SH-SY5Y (cell line): ENCODE measurements at regions not wholly inside any gene's neighbourhood (a gene's known extent, or its start where the extent isn't known, plus 50 kb on each side); places are given as distances from the start of the nearest gene placed in this dataset.

Experiments
- GATA2 ChIP-seq: IDR thresholded peaks from 2 replicates; pipeline ENCODE4 v1.6.1; 2011; ENCODE audit warnings: mild to moderate bottlenecking, low read depth, low read length
- GATA3 ChIP-seq: IDR thresholded peaks from 2 replicates; pipeline ENCODE4 v1.6.1; 2011; ENCODE audit warnings: low read depth, mild to moderate bottlenecking, low read length, moderate library complexity

DNA sequence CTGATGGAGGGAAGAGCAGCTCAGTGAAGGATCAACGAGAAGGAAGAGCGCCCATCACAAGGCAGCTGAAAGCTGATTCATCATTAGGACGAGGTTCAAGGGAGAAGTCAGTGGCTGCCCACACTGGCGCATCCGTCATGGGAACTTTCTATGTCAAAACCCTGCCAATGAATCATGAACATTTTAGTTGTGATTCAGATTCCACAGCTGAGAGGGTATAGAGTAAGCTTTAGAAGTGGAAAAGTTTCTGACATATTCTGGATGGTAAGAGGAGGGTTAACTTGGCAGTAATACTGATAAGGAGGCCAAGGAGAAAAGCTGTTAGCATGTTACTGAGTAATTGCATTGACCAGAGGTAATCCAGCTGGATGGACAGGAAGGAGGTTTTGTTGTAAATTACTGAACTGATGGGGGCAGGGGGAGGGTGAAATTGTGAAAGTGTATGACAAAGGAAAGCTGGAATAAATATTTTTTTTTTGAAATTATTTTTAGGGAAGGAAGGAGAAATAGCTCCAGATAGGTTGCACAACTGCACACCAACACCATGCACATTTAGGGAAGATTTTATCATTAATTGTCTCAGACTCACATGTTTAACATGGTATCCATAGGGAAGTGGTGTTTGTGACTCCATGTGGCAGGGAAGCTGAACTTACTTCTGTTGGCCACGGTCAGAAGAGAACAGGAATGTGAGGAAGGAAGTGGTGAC lies 78.3 kb upstream of the NRP1 start:
- TF ChIP-seq GATA2, result no peak
- no peak for TF ChIP-seq GATA3

- TF ChIP-seq GATA2 (no peak), GATA3 (no peak)
Observed at GRCh38 chr10:33412241-33412640, 77.8 kb upstream of the NRP1 start.

- TF ChIP-seq GATA3, result no peak
- no peak for TF ChIP-seq GATA2
Observed at GRCh38 chr10:33410860-33411234, 76.4 kb upstream of the NRP1 start.

DNA sequence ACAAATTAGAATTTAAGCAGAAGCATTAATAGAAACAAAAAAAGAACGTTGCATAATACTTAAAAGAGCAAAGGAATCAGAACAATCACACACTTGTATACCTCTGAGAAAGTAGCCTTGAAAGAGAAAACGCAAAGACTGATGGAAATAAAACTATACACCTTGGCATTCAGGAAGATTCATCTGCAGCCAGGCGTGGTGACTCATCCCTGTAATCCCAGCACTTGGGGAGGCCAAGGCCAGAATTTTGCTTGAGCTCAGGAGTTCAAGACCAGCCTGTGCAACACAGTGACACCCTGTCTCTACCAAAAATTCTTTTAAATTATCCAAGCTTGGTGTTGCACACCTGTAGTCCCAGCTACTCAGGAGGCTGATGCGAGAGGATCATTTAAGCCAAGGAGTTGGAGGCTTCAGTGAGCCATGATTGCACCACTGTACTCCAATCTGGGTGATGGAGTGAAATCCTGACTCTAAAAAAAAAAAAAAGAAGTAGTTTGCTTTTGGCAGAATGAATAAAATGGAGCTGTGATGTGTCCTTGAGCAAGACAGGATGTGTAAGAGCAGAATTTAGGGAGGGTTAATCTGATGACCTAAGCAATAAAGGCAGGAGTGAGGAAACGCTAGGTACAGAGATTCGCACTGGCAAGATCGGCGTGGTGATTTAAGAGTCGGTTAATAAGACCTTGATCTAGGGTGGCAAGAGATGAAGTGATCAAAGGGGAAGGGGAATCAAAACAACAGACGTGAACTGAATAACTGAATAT lies 75.8 kb upstream of the NRP1 start:
- TF ChIP-seq GATA3, result no peak
- no peak for TF ChIP-seq GATA2

DNA sequence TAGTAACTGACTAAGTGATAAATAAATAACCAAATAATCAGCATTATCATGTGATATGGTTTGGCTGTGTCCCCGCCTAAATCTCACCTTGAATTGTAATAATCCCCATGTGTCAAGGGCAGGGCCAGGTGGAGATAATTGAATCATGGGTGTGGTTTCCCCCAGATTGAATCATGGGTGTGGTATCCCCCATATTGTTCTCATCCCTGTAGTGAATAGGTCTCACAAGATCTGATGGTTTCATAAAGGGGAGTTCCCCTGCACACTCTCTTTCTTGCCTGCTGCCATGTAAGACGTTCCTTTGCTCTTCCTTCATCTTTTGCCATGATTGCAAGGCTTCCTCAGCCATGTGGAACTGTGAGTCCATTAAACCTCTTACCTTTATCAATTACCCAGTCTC lies 72.1 kb upstream of the NRP1 start:
- TF ChIP-seq GATA2 (no peak), GATA3 (no peak)

DNA sequence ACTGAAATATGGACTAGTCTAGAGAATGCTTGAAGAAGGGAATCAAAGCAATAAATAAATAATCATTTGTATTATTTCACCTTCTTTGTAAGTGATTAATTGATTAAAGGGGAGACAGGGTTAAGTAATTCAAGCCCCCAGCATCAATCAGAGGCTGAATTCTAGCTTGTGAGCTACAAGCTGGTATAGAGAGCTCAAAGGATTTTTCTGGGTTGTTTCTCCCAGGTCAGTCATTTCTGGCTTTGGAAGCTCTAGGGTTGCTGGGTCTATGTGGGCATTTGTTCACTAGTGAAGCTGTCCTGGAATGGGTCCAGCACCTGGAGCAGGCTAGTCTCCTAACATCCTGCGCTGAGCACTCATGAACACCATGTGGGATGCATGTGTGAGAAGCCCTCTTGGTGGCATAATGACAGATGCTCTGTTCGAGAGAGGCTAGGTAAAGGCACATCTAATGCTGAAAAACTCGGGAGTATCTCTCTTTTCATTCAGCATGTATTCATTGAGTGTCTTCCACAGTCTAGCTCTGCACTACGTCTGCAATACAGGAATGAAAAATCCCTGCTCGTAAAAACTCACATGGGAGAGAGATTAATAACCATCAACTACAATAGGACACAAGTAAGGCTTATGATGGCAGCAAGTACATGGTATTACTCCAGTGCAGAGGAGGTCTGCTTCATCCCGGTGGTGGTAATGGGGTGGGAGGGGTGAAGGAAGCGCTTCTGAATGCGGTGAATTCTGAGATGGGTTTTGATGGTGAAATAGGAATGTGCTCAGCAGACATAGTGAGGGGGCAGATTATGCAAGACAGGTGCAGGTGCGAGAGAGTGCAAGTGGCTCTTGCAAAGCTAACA lies 68.0 kb upstream of the NRP1 start:
- TF ChIP-seq GATA2, result no peak
- no peak for TF ChIP-seq GATA3

GRCh38 chr10:33401300-33401699 lies 66.8 kb upstream of the NRP1 start:
- TF ChIP-seq GATA2 (no peak), GATA3 (no peak)

GRCh38 chr10:33398796-33399195 lies 64.3 kb upstream of the NRP1 start:
- TF ChIP-seq GATA2 (no peak), GATA3 (no peak)

DNA sequence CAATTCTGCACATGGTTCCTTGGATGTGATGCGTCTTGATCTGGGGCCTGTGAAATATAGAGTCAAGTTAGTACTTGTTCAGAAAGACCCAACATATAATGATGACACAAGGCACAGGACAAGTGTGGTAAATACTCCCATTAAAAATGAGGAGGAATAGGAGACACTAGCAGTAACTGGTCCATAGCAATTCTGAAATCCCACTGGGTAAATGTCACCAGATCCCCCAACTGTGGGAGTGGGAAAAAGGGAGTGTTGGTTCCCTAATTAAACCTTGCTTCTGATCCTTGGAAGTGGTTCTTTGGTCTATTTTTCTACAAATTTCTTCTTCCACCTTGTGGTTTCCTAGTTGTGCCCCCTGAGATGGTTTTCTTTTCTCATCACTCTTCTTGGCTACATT lies 62.5 kb upstream of the NRP1 start:
- TF ChIP-seq GATA2 (no peak), GATA3 (no peak)

- TF ChIP-seq GATA2 (no peak), GATA3 (no peak)
Observed at GRCh38 chr10:33396279-33396678, 61.8 kb upstream of the NRP1 start.

- TF ChIP-seq GATA3 (no peak), GATA2 (no peak)
Observed at GRCh38 chr10:33395201-33395600, 60.7 kb upstream of the NRP1 start.

GRCh38 chr10:33392706-33393105 lies 58.2 kb upstream of the NRP1 start:
- no peak for TF ChIP-seq GATA2
- no peak for TF ChIP-seq GATA3

GRCh38 chr10:33391611-33392465 lies 57.4 kb upstream of the NRP1 start:
- TF ChIP-seq GATA2, result no peak
- TF ChIP-seq GATA3, result no peak
